Activated CD4-positive, alpha-beta T cell treated with anti-CD3 and anti-CD28 coated beads, Interleukin-2, amount 50 U/mL, for 16 hours (primary cell): ENCODE measurements at regions not wholly inside any gene's neighbourhood (a gene's known extent, or its start where the extent isn't known, plus 50 kb on each side); places are given as distances from the start of the nearest gene placed in this dataset.

Experiments used
- DNase-seq: peaks from one replicate; pipeline ENCODE4 v3.0.0-alpha.2; 2020

GRCh38 chr2:148567716-148568115, 76.8 kb upstream of the EPC2 start:
- DNase-seq, result no peak

DNA sequence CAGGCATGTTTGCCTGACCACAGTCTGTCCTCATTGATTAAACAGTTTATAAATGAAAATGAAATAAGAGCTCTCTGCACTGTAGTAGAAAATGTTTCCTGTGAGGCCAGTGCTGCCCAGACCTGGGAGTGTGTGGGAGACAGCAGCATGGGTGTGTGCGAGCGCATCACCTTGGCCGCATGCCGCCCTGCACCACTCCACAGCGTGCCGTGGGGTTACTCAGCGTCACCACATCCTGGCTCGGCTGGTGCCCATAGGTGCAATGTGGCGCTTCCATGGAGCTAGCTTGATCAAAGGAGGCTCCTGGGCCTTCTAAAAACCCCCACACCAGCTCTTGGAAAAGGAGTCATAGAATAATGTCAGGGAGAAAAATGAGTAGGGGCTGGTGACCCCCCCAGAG, 76.0 kb upstream of the EPC2 start:
- DNase-seq, result peak; percentile 36

DNA sequence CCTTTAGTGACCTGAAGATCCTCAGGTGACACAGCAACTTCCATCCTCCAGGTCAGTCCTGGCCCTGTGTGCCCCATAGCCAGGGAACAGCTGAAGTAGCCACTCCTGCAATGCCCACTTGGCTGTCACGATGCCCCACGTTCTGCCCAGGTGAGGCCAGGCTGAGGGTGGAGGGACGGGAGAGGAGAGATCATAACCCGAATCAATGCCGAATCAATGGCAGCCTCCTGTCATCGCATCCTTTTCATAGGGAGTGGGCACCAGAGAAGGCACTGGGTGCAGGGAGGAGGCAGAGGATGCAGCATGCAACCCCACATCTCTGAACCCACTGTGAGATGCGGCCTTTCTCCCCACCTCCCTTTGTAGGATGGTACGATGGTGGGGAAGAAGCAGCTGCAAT, 75.3 kb upstream of the EPC2 start:
- no peak for DNase-seq

DNA sequence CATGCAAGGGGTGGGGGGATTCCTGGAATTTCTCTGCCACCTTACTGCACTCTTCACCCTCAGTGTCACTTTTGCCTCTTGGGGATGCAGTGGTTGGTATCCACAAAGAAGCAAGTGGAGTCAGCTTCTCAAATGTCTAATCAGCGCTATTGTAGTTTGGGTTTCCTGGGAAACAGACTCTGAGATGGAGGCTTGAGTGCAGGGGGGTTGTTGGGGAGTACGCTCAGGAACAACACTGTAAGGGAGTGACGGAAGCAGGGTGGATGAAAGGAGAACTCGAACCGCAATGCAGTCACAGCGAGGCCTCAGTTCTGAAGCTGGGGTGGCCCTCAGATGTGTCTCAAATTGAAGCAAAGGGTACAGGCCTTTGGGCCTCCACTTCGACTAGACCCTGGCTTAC, 73.6 kb upstream of the EPC2 start:
- DNase-seq, result no peak

GRCh38 chr2:148577845-148578492, 66.6 kb upstream of the EPC2 start:
- no peak for DNase-seq

GRCh38 chr2:148578493-148578884, 66.1 kb upstream of the EPC2 start:
- no peak for DNase-seq

DNA sequence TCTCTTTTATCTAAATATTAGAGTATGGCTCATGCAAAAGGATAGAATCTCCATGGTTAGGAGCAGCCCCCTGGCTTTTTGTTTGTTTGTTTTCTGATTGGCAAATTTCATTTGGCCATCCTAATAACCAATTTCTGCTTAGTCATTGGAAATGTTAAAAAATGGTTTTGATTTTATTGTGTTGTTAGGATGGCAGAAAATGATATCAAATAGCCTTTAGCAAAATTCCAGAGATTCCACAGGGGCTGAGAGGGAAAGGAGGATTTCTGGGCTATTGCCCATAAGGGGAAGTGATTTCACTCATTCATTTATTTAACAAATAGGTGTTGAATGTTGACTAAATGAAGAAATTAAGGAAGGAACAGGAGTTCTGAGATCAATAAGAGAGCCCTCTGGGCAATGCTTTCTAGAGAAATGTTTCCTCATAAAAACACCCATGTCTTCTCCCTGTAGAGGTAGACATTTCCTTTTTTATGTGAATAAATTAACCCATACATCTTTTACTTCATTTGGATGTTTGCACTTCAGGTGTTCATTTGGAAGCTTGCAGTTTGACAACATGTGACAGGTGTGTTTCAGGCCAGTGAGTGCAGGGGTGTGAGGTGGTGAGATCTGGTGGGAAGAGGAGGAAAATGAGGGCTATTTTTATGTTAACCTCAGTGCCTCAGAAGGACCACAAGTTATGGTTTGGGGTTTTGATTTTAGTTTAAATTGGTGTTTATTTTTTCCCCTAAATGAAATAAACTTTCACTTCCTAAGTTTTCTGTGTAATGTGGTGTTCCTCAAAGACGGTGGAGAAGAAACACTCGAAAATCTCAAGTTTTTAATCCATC, 61.7 kb upstream of the EPC2 start:
- DNase-seq, result no peak

DNA sequence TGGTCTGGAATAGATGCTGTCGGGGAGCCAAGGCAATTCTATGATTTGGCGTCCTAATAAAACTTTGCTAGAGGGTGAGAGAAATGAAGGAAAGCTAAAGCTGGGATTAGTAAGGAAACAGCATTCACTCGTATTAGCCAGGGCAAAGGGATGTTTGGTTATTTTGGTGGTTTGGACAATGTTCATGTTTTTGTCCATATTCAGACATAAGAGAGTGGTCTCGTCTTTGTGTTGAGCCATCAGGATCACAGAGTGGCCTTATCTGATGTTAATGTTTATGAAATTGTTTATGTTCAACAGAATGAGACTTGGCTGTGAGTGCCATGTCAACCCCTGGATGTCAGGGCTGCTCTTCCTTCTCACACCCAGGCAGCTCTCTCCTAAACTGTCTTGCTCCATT, 58.9 kb upstream of the EPC2 start:
- no peak for DNase-seq

- no peak for DNase-seq
These were observed 57.9 kb upstream of the EPC2 start for GRCh38 chr2:148586522-148587128.

DNA sequence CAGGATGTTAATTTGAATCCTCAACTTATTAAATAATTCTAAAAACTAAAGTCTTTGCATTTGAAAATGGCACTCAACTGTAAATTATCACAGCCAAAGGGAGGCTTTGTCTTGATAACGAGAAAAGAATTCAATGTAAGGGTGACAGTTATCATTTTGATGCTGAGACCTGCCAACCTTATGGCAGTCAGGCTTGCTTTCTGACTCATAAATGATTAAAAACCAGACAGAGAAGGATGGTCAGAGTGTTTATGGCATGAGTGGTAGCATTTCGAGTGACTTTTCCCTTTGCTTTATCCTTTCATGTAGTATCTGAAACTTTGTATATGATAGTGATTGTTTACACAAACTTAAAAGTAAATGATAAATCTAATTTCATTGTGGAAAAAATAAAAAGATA, 53.9 kb upstream of the EPC2 start:
- peak; percentile 65 for DNase-seq

DNA sequence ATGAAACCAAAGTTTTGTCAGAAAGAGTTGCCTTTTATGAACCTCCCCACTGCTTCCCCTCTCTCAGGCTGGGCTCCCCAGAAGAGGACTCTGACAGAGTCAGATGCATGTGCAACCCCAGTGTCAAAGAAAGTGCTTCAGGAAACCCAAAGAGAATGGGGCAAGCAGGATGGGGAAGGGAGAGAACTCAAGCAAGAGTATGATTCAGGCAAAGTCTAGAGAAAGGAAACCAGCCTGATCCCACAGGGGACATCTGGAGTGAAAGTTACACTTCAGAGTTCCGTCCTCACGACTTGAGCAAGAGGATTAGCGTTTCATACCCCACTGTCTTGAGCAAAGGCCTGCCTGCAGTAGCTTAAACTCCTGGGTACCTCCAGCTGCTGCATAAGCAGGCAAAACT, 51.8 kb upstream of the EPC2 start:
- no peak for DNase-seq

- DNase-seq, result no peak
These were observed 51.1 kb upstream of the EPC2 start for GRCh38 chr2:148593421-148593820.

- no peak for DNase-seq
These were observed 50.3 kb upstream of the EPC2 start for GRCh38 chr2:148594216-148594615.
